ENCODE measurements at regions not wholly inside any gene's neighbourhood (a gene's known extent, or its start where the extent isn't known, plus 50 kb on each side); places are given as distances from the start of the nearest gene placed in this dataset.

DNA sequence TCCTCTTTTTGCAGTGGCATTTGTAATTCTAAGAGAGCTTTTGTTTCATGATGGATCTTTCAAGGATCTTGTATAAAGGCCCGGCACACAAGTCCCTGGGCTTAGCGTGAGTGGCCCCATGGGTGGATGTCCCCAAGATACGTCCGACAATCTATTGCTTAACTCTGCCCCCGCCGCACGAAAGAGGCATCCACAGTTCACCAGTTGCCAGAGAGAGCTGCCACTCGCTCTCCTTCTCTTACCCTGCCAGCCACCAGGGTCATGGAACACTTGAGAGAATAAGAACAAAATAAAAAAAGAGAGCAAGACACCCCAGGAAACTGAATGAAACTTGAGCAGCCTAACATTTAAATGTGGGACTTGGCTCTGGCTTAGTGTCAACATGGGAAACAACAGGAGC lies 92.3 kb downstream of the CTAGE1 start:
- ChIA-PET POLR2A (ENCODE audit: unreplicated experiment) (no interaction called here), CTCF (no interaction called here)
- no TSS peak for BruUV-seq (replicated peaks)
- Histone ChIP-seq H3K4me3 (no peak overlapping the region), H3K4me1 (replicated peaks; ENCODE audit: insufficient read depth) (no peaks in the 10 kb centered on the region), H2AFZ (no peak overlapping the region), H3K27ac (no peak overlapping the region), H3K36me3 (ENCODE audit: low read depth) (no peaks in the 10 kb centered on the region), H3F3A (ENCODE audit: insufficient read depth, low read depth) (no peaks in the 10 kb centered on the region), H4K20me1 (ENCODE audit: insufficient read depth) (no peaks in the 10 kb centered on the region), H3K4me2 (no peak overlapping the region), H3K9me2 (ENCODE audit: insufficient read depth) (no peaks in the 10 kb centered on the region), H3K9me3 (ENCODE audit: insufficient read depth, low read depth) (no peaks in the 10 kb centered on the region), H3K27me3 (ENCODE audit: insufficient read depth, low read depth) (no peaks in the 10 kb centered on the region), H3K79me2 (ENCODE audit: low read depth) (no peaks in the 10 kb centered on the region)
- TF ChIP-seq, protein P1, sequence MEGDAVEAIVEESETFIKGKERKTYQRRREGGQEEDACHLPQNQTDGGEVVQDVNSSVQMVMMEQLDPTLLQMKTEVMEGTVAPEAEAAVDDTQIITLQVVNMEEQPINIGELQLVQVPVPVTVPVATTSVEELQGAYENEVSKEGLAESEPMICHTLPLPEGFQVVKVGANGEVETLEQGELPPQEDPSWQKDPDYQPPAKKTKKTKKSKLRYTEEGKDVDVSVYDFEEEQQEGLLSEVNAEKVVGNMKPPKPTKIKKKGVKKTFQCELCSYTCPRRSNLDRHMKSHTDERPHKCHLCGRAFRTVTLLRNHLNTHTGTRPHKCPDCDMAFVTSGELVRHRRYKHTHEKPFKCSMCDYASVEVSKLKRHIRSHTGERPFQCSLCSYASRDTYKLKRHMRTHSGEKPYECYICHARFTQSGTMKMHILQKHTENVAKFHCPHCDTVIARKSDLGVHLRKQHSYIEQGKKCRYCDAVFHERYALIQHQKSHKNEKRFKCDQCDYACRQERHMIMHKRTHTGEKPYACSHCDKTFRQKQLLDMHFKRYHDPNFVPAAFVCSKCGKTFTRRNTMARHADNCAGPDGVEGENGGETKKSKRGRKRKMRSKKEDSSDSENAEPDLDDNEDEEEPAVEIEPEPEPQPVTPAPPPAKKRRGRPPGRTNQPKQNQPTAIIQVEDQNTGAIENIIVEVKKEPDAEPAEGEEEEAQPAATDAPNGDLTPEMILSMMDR (conservative IDR thresholded peaks at IDR 0.05), result no peak
- no peak for TF ChIP-seq EZH2 (IDR thresholded peaks at IDR 0.05; ENCODE audit: low read depth)
- intact Hi-C loops (cut with micrococcal nuclease; ENCODE audit: unreplicated experiment), result no loop called here
- no peak for DNase-seq

DNA sequence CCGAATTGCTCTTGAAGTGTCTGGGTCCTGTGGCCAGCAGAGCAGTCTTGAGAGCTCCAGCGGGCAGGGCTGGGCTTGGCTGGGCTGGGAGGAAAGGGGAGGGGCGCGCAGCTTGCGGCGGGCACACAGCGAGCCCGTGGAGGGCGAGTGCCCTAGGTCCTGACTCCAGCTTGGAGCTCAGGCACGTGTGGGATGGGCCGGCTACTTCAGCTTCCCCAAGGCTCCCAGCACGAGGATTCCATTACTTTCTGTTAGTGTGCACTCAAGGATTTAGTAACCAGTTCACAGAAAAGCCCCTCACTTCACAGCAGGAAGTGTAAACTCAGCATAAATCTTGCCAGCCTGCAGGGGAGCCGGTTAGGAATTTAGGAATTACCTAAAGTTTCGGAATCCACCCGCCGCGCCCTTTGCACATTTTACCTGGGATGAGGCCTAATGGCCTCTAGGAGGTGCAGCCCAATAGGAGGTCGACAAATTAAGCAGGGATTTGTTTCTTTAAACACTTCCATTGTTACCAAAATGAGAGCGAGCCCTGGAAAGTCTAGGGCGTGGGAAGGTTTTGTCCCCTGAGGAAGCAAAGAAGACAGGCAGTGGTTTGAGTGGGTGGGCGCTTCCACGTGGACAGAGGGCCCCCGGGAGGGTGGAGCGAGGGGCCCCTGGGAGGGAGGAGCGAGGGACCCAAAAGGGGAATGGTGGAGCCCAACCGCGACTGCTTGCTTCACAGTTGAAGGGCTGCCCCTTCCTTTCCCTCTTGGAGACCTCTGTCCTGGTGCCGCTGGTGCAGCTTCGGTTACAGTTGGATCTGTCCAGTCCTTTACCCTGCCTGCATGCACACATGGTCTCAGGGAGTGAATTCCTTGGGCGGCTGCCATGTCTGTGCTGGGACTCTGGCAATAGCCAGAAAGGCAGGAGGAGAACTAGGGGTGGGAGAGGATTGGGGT lies 93.3 kb downstream of the CTAGE1 start:
- no peaks in the 10 kb centered on the region for H3K79me2 ChIP-seq (ENCODE audit: low read depth)
- no peaks in the 10 kb centered on the region for H3K27me3 ChIP-seq (ENCODE audit: insufficient read depth, low read depth)
- no peaks in the 10 kb centered on the region for H3K9me3 ChIP-seq (ENCODE audit: insufficient read depth, low read depth)
- intact Hi-C loops (cut with micrococcal nuclease; ENCODE audit: unreplicated experiment), result no loop called here
- BruUV-seq (replicated peaks), result no TSS peak
- no peak overlapping the region for H2AFZ ChIP-seq
- CTCF ChIA-PET, result no interaction called here
- H3F3A ChIP-seq (ENCODE audit: insufficient read depth, low read depth), result no peaks in the 10 kb centered on the region
- no peak overlapping the region for H3K27ac ChIP-seq
- POLR2A ChIA-PET (ENCODE audit: unreplicated experiment), result no interaction called here
- H3K4me1 ChIP-seq (replicated peaks; ENCODE audit: insufficient read depth), result no peaks in the 10 kb centered on the region
- H3K36me3 ChIP-seq (ENCODE audit: low read depth), result no peaks in the 10 kb centered on the region
- H3K9me2 ChIP-seq (ENCODE audit: insufficient read depth), result no peaks in the 10 kb centered on the region
- no peak overlapping the region for H3K4me2 ChIP-seq
- H4K20me1 ChIP-seq (ENCODE audit: insufficient read depth), result no peaks in the 10 kb centered on the region
- TF ChIP-seq, protein P1 (conservative IDR thresholded peaks at IDR 0.05), result no peak
- TF ChIP-seq EZH2 (IDR thresholded peaks at IDR 0.05; ENCODE audit: low read depth), result no peak
- DNase-seq, result no peak
- no peak overlapping the region for H3K4me3 ChIP-seq

DNA sequence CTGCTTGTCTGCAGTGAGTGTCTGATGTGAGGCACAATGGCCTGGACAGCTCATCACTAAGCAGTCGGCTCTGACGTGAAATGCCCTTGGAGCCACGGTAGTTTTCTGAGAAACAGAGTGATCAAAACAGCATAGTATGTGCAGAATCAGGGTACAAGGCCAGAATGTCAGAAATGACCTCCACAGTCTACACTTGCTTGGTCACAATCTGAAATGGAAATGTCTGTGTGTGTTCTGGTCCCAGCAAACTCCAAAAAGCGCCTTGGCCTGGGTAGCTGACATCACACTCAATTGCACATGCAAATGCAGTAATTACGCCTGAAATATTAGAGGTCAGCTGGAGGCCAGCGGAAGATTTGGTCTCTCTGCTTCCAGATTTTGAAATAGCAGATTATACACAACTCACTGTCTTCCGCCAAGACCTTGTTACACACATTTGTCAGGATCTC lies 95.4 kb downstream of the CTAGE1 start:
- Histone ChIP-seq H3K9me2 (ENCODE audit: insufficient read depth) (no peaks in the 10 kb centered on the region), H4K20me1 (ENCODE audit: insufficient read depth) (no peaks in the 10 kb centered on the region), H3K9me3 (ENCODE audit: insufficient read depth, low read depth) (no peaks in the 10 kb centered on the region), H3K4me1 (replicated peaks; ENCODE audit: insufficient read depth) (no peaks in the 10 kb centered on the region), H3F3A (ENCODE audit: insufficient read depth, low read depth) (no peaks in the 10 kb centered on the region), H3K79me2 (ENCODE audit: low read depth) (no peaks in the 10 kb centered on the region), H3K27ac (no peak overlapping the region), H2AFZ (no peak overlapping the region), H3K4me2 (no peak overlapping the region), H3K27me3 (ENCODE audit: insufficient read depth, low read depth) (no peaks in the 10 kb centered on the region), H3K36me3 (ENCODE audit: low read depth) (no peaks in the 10 kb centered on the region), H3K4me3 (no peak overlapping the region)
- ChIA-PET POLR2A (ENCODE audit: unreplicated experiment) (no interaction called here), CTCF (no interaction called here)
- TF ChIP-seq, protein P1 (conservative IDR thresholded peaks at IDR 0.05), result no peak
- TF ChIP-seq EZH2 (IDR thresholded peaks at IDR 0.05; ENCODE audit: low read depth), result no peak
- intact Hi-C loops (cut with micrococcal nuclease; ENCODE audit: unreplicated experiment), result no loop called here
- DNase-seq, result no peak
- no TSS peak for BruUV-seq (replicated peaks)
